GOT3 (cell line): ENCODE measurements at regions not wholly inside any gene's neighbourhood (a gene's known extent, or its start where the extent isn't known, plus 50 kb on each side); places are given as distances from the start of the nearest gene placed in this dataset.

Experiments used
- DNase-seq: peaks from one replicate; lab custom pipeline; 2025; ENCODE audit warnings: mixed read lengths; lab: John Stamatoyannopoulos, UW

GRCh38 chr9:107118863-107119624 lies 164.0 kb upstream of the RAD23B start:
- DNase-seq: no peak

GRCh38 chr9:107119735-107120134 lies 163.3 kb upstream of the RAD23B start:
- no peak for DNase-seq

DNA sequence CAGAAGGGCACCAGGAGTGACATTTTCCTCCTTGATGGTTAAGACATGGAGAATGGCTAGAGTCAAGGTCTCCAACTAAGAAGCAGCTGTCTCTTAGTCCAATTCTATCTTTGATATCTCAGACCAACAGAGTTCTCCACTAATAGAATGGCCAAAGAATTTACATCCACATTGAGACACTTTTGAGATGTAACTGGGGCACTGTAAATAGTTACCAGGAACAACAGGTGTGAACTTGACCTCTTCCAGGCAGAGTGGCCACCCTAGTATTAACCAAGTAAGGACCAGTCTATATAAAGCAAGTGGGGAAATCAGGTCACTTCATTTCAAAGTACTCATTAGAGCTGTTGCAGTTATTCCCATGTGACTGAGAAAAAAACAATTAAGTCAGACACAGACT lies 159.7 kb upstream of the RAD23B start:
- no peak for DNase-seq

- no peak for DNase-seq
Measured at GRCh38 chr9:107127608-107128007, 155.5 kb upstream of the RAD23B start.

DNA sequence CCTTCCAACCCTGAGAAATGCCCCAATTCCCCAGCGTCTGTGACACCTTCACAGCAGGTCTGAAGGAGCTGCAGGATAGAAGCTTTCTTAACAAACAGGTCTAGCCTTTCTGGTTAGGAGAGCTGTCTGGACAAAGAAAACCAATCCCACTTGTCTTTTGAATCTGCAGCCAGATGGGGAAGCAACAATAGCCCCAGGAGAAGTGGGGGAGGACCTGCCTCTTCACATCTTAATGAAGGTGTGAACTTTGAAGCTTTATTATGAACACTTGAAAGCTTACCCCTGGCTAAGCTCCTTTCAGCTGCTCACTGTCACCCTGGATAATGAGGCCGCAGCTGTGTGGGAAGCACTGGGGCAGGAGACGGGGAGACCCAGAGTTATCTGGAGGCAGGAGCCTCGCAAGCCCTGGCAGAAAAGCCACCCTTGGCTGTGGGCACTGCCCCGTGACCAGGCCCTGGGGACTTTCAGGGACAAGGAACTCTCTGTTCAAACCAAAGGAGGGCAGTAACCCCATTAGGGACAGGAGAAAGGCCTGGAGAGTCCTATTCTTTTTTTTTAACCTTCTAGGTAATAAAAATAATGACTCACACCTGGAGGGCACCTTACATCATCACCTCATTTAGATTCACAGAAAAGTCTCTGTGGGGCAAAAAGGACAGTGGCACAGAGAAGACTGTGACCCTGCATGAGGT lies 151.8 kb upstream of the RAD23B start:
- no peak for DNase-seq

DNA sequence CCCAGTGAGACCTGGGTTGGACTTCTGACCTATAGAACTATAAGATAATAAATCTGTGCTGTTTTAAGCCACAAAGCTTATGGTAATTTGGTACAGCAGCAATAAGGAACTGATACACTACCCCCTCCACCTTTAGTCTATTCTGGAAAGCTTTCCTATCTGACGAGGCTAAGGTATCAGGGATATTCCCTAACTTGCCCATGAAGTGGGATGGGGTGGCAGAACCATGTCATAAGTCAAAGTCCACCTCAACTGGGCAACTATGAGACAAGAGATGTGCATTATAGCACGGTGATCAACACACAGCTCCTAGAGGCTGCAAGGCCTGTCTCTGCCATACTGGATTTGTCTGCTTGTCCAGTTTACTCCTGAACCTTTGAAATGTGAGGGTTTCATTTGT lies 146.8 kb upstream of the RAD23B start:
- no peak for DNase-seq

- DNase-seq: no peak
Measured at GRCh38 chr9:107137495-107138202, 145.4 kb upstream of the RAD23B start.

- DNase-seq: no peak
Measured at GRCh38 chr9:107138261-107138992, 144.7 kb upstream of the RAD23B start.

- no peak for DNase-seq
Measured at GRCh38 chr9:107141967-107142366, 141.1 kb upstream of the RAD23B start.

- DNase-seq: no peak
Measured at GRCh38 chr9:107142430-107142829, 140.6 kb upstream of the RAD23B start.

GRCh38 chr9:107142896-107143603 lies 140.0 kb upstream of the RAD23B start:
- no peak for DNase-seq

DNA sequence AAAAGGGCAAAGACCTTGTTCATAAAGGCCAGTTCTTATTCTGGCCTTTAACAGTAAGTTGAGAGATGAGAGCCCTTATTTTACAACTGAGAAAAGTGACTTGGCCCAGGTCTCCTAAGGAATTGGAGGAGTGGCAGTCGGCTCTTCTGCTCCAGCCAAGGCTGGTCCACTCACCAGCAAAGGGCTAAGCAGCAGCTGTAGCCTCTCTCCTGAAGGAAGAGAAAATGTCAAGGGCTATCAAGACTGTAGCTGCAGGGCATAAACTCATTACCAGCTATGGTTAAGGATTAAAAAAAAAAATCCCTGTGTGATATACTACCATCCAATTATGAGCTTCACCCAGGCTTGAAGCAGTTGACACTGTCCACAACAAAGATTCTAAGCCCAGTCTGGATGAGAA lies 138.6 kb upstream of the RAD23B start:
- no peak for DNase-seq

DNA sequence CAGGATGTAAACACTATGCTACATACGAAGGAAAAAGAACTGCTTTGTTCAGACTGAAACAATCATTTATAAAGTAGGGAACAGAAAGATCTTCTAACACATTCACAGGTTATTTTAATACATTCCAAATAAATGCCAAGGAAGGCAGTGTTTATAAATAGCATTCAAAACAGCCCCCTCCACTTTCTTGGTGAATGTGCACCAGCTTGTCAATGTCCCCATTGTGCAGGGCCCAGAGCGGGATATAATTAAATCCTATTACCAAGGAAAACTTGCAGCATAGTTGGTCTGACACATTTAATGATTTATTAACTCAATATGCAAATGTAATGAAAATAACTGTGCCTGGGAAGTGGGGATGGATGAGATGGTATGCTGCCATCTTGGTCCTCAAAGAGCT lies 135.9 kb upstream of the RAD23B start:
- no peak for DNase-seq

GRCh38 chr9:107148216-107148615 lies 134.9 kb upstream of the RAD23B start:
- no peak for DNase-seq

DNA sequence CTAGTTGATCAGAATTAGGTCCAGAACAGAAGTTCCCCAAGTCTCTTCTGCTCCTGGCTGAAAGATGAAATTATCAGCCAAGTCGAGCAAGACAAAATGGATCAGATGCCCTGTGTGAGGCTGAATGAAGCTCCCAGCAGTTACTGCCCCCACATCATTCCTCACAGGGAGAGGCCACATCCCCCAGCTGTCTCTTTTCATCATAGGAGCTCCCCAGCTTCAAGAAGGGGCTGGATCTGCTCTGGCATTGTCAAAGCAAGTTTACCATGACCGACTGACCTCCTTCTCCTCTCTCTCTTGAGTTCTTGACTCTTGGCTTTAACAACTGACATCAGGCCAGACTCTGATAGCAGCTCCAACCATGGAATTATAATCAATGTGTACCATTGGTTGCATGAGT lies 133.3 kb upstream of the RAD23B start:
- no peak for DNase-seq

DNA sequence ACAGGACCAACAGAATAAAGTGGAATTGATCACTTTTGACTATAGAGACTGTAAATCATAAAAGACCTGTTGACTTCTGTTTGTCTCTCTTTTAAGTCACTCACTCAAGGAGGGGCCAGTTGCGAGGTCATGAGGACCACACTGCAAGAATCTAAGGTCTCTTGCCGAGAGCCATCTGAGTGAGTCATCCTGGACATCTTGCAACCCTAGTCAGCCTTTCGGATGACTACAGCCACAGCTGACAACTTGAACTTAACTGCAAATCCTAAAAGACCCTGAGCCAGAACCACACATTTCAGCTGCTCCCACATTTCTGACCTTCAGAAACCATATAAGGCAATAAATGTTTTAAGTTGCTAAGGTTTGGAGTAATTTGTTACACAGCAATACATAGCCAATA lies 129.7 kb upstream of the RAD23B start:
- no peak for DNase-seq

DNA sequence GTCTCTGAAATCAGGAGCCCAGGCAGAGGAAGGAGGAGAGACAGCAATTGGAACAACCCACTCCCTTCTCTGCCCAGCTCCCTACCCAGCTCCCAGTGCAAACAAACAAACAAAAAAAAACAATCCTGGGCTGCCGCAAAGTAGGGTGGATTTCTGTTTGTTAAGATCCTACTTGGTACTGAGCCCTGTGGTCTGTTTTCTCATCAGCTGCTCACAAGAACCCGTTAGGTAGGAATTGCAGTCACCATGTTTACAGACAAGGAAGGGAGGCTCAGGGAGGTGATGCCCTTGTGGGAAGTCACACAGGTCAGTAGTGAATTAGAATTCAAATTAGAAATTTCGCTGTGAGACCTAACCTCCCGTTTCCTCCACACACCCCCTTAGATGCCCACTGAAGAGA lies 128.8 kb upstream of the RAD23B start:
- DNase-seq: no peak

- DNase-seq: no peak
Measured at GRCh38 chr9:107154766-107155165, 128.3 kb upstream of the RAD23B start.

- DNase-seq: no peak
Measured at GRCh38 chr9:107155244-107155817, 127.7 kb upstream of the RAD23B start.

GRCh38 chr9:107158321-107158720 lies 124.8 kb upstream of the RAD23B start:
- no peak for DNase-seq

- no peak for DNase-seq
Measured at GRCh38 chr9:107161338-107161737, 121.7 kb upstream of the RAD23B start.
